HepG2 (cell line): ENCODE measurements at regions not wholly inside any gene's neighbourhood (a gene's known extent, or its start where the extent isn't known, plus 50 kb on each side); places are given as distances from the start of the nearest gene placed in this dataset.

Source experiments
- REST ChIP-seq, 2 experiments: IDR thresholded peaks; 2 replicates each; pipeline ENCODE4 v1.6.1; 2011 to 2012; ENCODE audit warnings: low read length in 2 of 2, borderline replicate concordance in 1 of 2, low read depth in 1 of 2, mild to moderate bottlenecking in 1 of 2, moderate library complexity in 1 of 2
- YEATS2 ChIP-seq: sonication (generic); formaldehyde crosslinking; IDR thresholded peaks from 2 replicates; pipeline ENCODE4 v1.4.0; 2020; ENCODE audit warnings: missing genetic modification reagents, borderline replicate concordance

GRCh38 chr10:111801841-111802240 is 381.7 kb downstream of the GPAM start:
- TF ChIP-seq YEATS2 (CRISPR knock-in tag) (no peak), REST (IDR thresholded peaks at IDR 0.05; ENCODE audit: borderline replicate concordance in 1 of 2, low read depth in 1 of 2, low read length in 2 of 2) (no peak)
